Stomach (tissue), 4 donors: ENCODE measurements at regions not wholly inside any gene's neighbourhood (a gene's known extent, or its start where the extent isn't known, plus 50 kb on each side); places are given as distances from the start of the nearest gene placed in this dataset.

Experiments
- CTCF ChIP-seq, 7 experiments: fragments of 450-650 bp in 4 of 7; fragments of 200-600 bp in 3 of 7; sonication (generic) in 3 of 7; IDR thresholded peaks; one replicate each; pipeline ENCODE4 v1.5.1; 2016 to 2019; ENCODE audit warnings: antibody characterized with exemption in 7 of 7, control low read depth in 2 of 7, mild to moderate bottlenecking in 1 of 7
- POLR2A ChIP-seq, 4 donors: fragments of 450-650 bp; IDR thresholded peaks; one replicate each; pipeline ENCODE4 v1.6.1; 2016; ENCODE audit warnings: antibody characterized with exemption in 4 of 4, control low read depth in 2 of 4, mild to moderate bottlenecking in 1 of 4, moderate library complexity in 1 of 4

- TF ChIP-seq CTCF (IDR thresholded peaks at IDR 0.05) (no peak), POLR2A (IDR thresholded peaks at IDR 0.05) (no peak)
These were observed 247.4 kb downstream of the SEMA3D start for GRCh38 chr7:84939442-84939841.
